Thyroid gland (tissue), 4 donors: ENCODE measurements at regions not wholly inside any gene's neighbourhood (a gene's known extent, or its start where the extent isn't known, plus 50 kb on each side); places are given as distances from the start of the nearest gene placed in this dataset.

Source experiments
- POLR2A ChIP-seq, 2 donors: fragments of 450-650 bp; IDR thresholded peaks; one replicate each; pipeline ENCODE4 v1.6.1; 2017; ENCODE audit warnings: antibody characterized with exemption in 2 of 2, mild to moderate bottlenecking in 2 of 2, moderate library complexity in 1 of 2
- TF ChIP-seq, protein P1 (sequence below), 6 experiments: fragments of 200-600 bp in 3 of 6; fragments of 450-650 bp in 3 of 6; sonication (generic) in 3 of 6; IDR thresholded peaks; one replicate each; pipeline ENCODE4 v1.5.1; 2016 to 2019; ENCODE audit warnings: antibody characterized with exemption in 6 of 6, mild to moderate bottlenecking in 2 of 6, inconsistent platforms in 1 of 6, moderate library complexity in 1 of 6

DNA sequence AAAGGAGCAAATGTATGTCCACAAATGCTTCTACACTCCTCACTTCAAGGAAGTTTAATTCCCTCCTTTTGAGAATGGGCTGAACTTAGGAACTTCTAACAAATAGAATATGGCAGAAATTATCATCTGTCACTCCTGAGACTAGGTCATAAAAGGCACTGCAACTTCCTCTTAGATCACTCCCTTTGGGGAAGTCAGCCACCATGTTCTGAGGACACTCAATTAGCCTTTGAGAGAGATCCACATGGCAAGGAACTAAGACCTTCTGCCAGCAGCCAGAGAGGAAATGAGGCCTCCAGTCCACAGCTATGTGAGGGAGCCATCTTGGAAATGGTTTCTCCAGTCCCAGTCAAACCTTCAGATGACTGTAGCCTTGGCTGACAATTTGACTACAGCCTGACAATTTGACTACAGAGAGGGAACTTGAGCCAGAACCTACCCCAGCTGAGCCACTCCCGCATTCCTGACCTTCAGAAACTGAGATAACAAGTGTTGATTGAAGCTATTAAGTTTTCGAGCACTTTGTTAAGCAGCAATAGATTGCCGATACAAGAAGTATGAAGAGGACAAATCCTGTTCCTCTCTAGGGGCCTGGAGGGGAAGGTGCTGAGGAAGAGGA is 113.4 kb upstream of the SEC14L1 start:
- TF ChIP-seq POLR2A (IDR thresholded peaks at IDR 0.05) = no peak
- TF ChIP-seq, protein P1, sequence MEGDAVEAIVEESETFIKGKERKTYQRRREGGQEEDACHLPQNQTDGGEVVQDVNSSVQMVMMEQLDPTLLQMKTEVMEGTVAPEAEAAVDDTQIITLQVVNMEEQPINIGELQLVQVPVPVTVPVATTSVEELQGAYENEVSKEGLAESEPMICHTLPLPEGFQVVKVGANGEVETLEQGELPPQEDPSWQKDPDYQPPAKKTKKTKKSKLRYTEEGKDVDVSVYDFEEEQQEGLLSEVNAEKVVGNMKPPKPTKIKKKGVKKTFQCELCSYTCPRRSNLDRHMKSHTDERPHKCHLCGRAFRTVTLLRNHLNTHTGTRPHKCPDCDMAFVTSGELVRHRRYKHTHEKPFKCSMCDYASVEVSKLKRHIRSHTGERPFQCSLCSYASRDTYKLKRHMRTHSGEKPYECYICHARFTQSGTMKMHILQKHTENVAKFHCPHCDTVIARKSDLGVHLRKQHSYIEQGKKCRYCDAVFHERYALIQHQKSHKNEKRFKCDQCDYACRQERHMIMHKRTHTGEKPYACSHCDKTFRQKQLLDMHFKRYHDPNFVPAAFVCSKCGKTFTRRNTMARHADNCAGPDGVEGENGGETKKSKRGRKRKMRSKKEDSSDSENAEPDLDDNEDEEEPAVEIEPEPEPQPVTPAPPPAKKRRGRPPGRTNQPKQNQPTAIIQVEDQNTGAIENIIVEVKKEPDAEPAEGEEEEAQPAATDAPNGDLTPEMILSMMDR (IDR thresholded peaks at IDR 0.05) = no peak
